Stimulated activated naive CD8-positive, alpha-beta T cell treated with anti-CD3 and anti-CD28 coated beads, Interleukin-15, Interleukin-2, amounts not matched to agents 100 U/mL and 50 U/mL, for 24 hours (primary cell): ENCODE measurements at regions not wholly inside any gene's neighbourhood (a gene's known extent, or its start where the extent isn't known, plus 50 kb on each side); places are given as distances from the start of the nearest gene placed in this dataset.
"Not testable (repeated sequence)": the region's sequence is repeated elsewhere in the genome, so short reads cannot be mapped to it uniquely, and the experiment has no call there.

Source experiments
- ATAC-seq: fragments of 150-1000 bp; cut with Tn5 transposase; one replicate; pipeline ENCODE4 v1.10.0; 2021
- DNase-seq: peaks from one replicate; pipeline ENCODE4 v3.0.0; 2021

GRCh38 chr1:217138173-217138765 lies 415.0 kb upstream of the ESRRG start:
- DNase-seq (no peak), ATAC-seq (no peak)

DNA sequence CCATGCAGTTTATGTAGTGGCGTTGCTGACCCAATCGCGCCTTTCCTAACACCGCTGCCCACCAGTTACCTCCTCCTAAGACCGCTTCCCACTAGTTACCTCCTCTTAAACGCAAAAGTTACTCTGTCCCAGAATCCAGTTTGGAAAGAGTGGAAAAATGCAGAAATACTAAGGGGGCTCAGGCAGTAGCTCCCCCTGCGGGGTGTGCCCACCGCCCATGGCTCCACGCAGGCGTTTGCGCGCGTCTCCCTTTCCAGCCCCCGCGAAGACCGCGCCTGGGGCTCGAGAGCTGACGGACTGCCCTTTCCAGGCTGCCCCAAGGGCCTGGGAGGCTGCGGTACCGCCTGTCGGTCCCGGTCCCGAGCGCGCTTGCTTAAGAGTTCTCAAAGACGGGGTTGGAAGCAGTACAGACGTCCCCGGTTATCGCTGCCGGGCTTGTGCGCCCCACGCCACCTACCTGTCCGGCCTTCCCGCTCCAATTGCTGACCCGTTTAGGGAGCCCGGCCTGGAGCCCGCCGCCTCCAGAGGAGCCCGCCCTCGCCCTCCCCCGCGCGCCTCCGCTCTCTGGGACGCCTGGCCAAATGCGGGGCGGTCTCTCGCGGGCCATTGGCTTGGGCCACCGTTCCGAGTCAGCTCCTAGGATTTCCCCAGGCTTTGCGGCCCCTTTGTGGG lies 414.1 kb upstream of the ESRRG start:
- DNase-seq (no peak), ATAC-seq (no peak)

GRCh38 chr1:217136895-217137205 lies 413.6 kb upstream of the ESRRG start:
- ATAC-seq (no peak), DNase-seq (no peak)

- ATAC-seq (no peak), DNase-seq (no peak)
These were observed 413.0 kb upstream of the ESRRG start for GRCh38 chr1:217135987-217136894.

- DNase-seq (no peak), ATAC-seq (no peak)
These were observed 412.3 kb upstream of the ESRRG start for GRCh38 chr1:217135569-217135915.

DNA sequence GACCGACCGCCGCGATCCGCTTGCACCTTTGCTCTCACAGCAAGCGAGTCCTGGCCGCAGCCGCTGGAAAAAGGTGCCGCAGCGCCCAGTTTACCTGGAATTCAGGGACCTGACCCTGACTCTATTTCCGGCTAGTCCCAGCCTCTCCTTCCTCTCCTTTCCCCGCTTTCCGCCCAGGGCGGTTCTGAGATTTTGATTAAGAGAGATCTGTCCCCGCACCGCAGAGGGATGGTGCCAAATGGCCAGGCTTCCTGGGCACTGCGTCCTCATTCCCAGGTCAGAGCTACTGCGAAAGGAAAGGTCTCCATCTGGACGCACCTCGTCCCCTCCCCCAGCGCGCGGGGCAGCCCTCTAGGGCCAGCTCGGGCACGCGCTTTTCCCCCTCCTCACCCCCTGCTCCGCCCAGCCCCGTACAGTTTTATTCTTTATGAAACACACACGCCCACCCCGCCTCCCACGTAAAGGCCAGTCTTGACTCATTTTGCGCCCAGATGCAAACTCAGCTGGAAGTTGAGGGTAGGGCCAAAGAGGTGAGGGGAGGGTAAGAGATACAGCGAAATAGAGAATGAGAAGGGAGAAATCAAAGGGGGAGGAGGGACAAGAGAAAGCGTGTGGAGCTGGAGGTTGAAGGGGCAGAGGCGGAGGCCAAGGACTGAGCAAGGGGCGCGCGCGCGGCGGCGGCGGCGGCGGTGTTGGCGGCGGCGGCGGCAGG lies 411.8 kb upstream of the ESRRG start:
- no peak for ATAC-seq
- no peak for DNase-seq

- ATAC-seq, result no peak
- no peak for DNase-seq
These were observed 411.0 kb upstream of the ESRRG start for GRCh38 chr1:217133958-217134856.

GRCh38 chr1:217133092-217133491 lies 409.9 kb upstream of the ESRRG start:
- ATAC-seq (no peak), DNase-seq (no peak)

DNA sequence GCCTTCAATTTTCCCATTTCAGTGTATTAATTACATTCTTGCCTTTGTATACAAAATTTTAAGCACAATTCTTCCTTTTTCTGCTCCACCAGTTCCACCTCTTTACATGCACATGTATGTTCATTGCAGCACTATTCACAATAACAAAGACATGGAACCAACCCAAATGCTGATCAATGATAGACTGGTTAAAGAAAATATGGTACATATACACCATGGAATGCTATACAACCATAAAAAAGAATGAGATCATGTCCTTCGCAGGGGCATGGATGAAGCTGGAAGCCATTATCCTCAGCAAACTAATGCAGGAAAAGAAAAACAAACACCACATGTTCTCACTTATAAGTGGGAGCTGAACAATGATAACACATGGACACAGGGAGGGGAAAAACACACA lies 400.1 kb upstream of the ESRRG start:
- not testable (repeated sequence) for DNase-seq, ATAC-seq

- no peak for ATAC-seq
These were observed 394.8 kb upstream of the ESRRG start for GRCh38 chr1:217117973-217118465.

GRCh38 chr1:217115404-217116380 lies 392.5 kb upstream of the ESRRG start:
- ATAC-seq (no peak), DNase-seq (no peak)

More at GRCh38 chr1:217117973-217118465, 394.8 kb upstream of the ESRRG start:
- no peak for DNase-seq

- ATAC-seq (no peak), DNase-seq (no peak)
These were observed 386.7 kb upstream of the ESRRG start for GRCh38 chr1:217109928-217110327.

GRCh38 chr1:217106231-217106901 lies 383.1 kb upstream of the ESRRG start:
- DNase-seq, result no peak
- no peak for ATAC-seq

DNA sequence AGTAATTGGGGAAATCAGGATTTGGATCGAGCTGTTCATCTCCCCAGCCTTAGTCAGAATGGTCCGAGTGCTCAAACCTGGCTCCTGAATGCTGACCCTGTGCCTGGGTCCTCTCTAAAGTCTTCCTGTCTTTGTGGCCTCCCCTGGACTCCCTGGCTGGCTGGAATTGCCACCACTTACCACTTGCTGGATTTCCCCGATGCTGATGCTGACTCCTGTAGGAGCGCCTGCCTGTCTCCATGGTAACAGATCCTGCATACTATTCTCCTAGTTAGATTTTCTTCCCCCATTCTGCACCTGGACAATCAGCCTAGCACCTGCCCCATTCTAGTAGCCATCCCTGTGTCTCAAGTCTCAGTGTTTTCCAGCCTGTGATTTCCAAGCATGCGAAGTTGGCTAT lies 382.2 kb upstream of the ESRRG start:
- DNase-seq, result no peak

DNA sequence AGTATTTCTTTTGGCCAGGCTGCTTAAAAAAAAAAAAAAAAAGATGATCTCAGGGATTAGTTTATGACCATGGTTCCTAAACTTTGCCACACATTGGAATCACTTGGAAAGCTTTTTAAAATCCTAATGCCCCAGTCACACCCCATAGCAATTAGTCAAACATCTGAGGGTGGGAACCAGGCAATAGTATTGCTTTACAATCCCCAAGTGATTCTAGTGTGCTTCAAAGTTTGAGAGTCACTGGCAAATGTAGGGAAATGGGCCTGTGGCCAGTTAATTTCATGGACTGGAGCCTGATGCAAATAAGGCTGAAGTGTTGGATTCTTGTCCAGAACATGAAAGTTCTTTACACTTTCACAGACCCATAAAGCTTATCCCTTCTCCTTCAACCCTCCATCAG lies 374.6 kb upstream of the ESRRG start:
- ATAC-seq, result no peak
- no peak for DNase-seq

More for the DNA sequence above, 382.2 kb upstream of the ESRRG start:
- ATAC-seq, result no peak

DNA sequence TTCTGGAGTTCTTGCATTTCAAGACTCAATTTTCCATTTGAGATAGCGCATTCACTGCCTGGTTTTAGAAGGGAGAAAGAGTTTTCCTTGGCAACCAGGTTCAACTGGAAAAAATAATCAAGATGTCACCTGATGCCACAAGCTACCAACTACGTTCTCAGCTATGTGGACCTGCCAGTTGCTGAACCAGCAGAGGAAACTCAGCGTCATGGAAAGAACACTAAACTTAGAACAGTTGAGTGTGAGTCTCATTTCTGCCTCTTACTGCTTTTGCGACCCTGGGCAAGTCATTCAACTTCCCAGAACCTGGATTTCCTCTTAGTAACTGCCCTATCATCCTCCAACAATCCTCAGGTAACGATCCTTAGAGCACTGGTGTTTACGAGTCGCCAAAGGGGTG lies 373.0 kb upstream of the ESRRG start:
- DNase-seq (no peak), ATAC-seq (no peak)

GRCh38 chr1:217095050-217095622 lies 371.9 kb upstream of the ESRRG start:
- DNase-seq, result no peak

GRCh38 chr1:217091561-217091960 lies 368.3 kb upstream of the ESRRG start:
- DNase-seq, result no peak
- no peak for ATAC-seq

More at GRCh38 chr1:217095050-217095622, 371.9 kb upstream of the ESRRG start:
- ATAC-seq, result no peak
